ENCODE measurements at regions not wholly inside any gene's neighbourhood (a gene's known extent, or its start where the extent isn't known, plus 50 kb on each side); places are given as distances from the start of the nearest gene placed in this dataset.

GRCh38 chr17:74119049-74119580 is 84.4 kb upstream of the RPL38 start:
- H3K36me3 ChIP-seq (ENCODE audit: low read depth, missing control alignments) = no peaks in the 10 kb centered on the region
- H3K27me3 ChIP-seq = no peaks in the 10 kb centered on the region
- no peaks in the 10 kb centered on the region for H3K4me1 ChIP-seq
- no peak for TF ChIP-seq POLR2A (IDR thresholded peaks at IDR 0.05)
- no peak for TF ChIP-seq CTCF (IDR thresholded peaks at IDR 0.05)
- no peaks in the 10 kb centered on the region for H3K9me3 ChIP-seq
- no peak for DNase-seq
- no peak overlapping the region for H3K27ac ChIP-seq
- 91 to 94% methylated on average over 16 of the region's 16 CpGs for WGBS, 2 donors
- no peak overlapping the region for H3K4me3 ChIP-seq
- intact Hi-C loops (cut with DNase I; ENCODE audit: low total_unique reads) = no loop called here

- TF ChIP-seq CTCF (IDR thresholded peaks at IDR 0.05) (no peak), POLR2A (IDR thresholded peaks at IDR 0.05) (no peak)
- Histone ChIP-seq H3K4me3 (no peak overlapping the region), H3K27ac (no peak overlapping the region), H3K4me1 (no peaks in the 10 kb centered on the region), H3K36me3 (ENCODE audit: low read depth, missing control alignments) (no peaks in the 10 kb centered on the region), H3K9me3 (no peaks in the 10 kb centered on the region), H3K27me3 (no peaks in the 10 kb centered on the region)
- intact Hi-C loops (cut with DNase I; ENCODE audit: low total_unique reads) = no loop called here
- 91 to 93% methylated on average over 2 to 4 of the region's 4 CpGs for WGBS, 2 donors
- DNase-seq = no peak
Observed at GRCh38 chr17:74119965-74120364, 83.5 kb upstream of the RPL38 start.

GRCh38 chr17:74123350-74123749 is 80.1 kb upstream of the RPL38 start:
- DNase-seq = no peak

GRCh38 chr17:74123866-74124444 is 79.5 kb upstream of the RPL38 start:
- no peaks in the 10 kb centered on the region for H3K27me3 ChIP-seq
- 88 to 93% methylated on average over 9 of the region's 9 CpGs for WGBS, 2 donors

More at GRCh38 chr17:74123350-74123749, 80.1 kb upstream of the RPL38 start:
- no peak for TF ChIP-seq CTCF (IDR thresholded peaks at IDR 0.05)
- TF ChIP-seq POLR2A (IDR thresholded peaks at IDR 0.05) = no peak
- intact Hi-C loops (cut with DNase I; ENCODE audit: low total_unique reads) = no loop called here
- H3K27ac ChIP-seq = no peak overlapping the region
- H3K9me3 ChIP-seq = no peaks in the 10 kb centered on the region
- no peaks in the 10 kb centered on the region for H3K4me1 ChIP-seq
- H3K27me3 ChIP-seq = no peaks in the 10 kb centered on the region
- H3K4me3 ChIP-seq = no peak overlapping the region
- H3K36me3 ChIP-seq (ENCODE audit: low read depth, missing control alignments) = no peaks in the 10 kb centered on the region

More at GRCh38 chr17:74123866-74124444, 79.5 kb upstream of the RPL38 start:
- TF ChIP-seq POLR2A (IDR thresholded peaks at IDR 0.05) (no peak), CTCF (IDR thresholded peaks at IDR 0.05) (no peak)
- Histone ChIP-seq H3K4me1 (no peaks in the 10 kb centered on the region), H3K36me3 (ENCODE audit: low read depth, missing control alignments) (no peaks in the 10 kb centered on the region), H3K4me3 (no peak overlapping the region), H3K27ac (no peak overlapping the region), H3K9me3 (no peaks in the 10 kb centered on the region)
- intact Hi-C loops (cut with DNase I; ENCODE audit: low total_unique reads) = no loop called here
- no peak for DNase-seq

Measured in testis (tissue), 2 donors.